MG63 (cell line): ENCODE measurements at regions not wholly inside any gene's neighbourhood (a gene's known extent, or its start where the extent isn't known, plus 50 kb on each side); places are given as distances from the start of the nearest gene placed in this dataset.

Experiments used
- DNase-seq: peaks from one replicate; pipeline ENCODE4 v3.0.0-alpha.2; 2020
- H3K27me3 ChIP-seq: fragments of 250-450 bp; sonication (Bioruptor Pico); 2 replicates; pipeline ENCODE4 v1.5.1; 2020; ENCODE audit warnings: mild to moderate bottlenecking, moderate library complexity
- H3K36me3 ChIP-seq: fragments of 250-450 bp; sonication (Bioruptor Pico); 2 replicates; pipeline ENCODE4 v1.5.1; 2020; ENCODE audit warnings: mild to moderate bottlenecking, moderate library complexity
- H3K4me3 ChIP-seq: fragments of 250-450 bp; sonication (Bioruptor Pico); 2 replicates; pipeline ENCODE4 v1.5.1; 2020; ENCODE audit warnings: mild to moderate bottlenecking, moderate library complexity
- H3K9me3 ChIP-seq: fragments of 250-450 bp; sonication (Bioruptor Pico); 2 replicates; pipeline ENCODE4 v1.5.1; 2020; ENCODE audit warnings: mild to moderate bottlenecking, moderate library complexity

DNA sequence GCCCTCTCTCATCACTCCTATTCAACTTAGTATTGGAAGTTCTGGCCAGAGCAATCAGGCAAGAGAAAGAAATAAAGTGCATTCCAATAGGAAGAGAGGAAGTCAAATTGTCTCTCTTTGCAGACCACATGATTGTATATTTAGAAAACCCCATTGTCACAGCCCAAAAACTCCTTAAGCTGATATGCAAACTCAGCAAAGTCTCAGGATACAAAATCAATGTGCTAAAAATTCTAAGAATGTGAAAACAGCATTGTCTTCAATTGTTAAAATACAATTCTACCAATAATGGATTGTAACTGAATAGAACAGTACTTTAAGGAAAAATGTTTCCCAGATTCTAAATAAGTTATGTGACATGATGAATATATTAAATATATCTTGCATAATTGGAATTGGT lies 2269.2 kb upstream of the PCDH20 start:
- no peak overlapping the region for H3K4me3 ChIP-seq
- no peaks in the 10 kb centered on the region for H3K36me3 ChIP-seq
- H3K9me3 ChIP-seq: no peaks in the 10 kb centered on the region
- H3K27me3 ChIP-seq: no peaks in the 10 kb centered on the region
- no peak for DNase-seq

DNA sequence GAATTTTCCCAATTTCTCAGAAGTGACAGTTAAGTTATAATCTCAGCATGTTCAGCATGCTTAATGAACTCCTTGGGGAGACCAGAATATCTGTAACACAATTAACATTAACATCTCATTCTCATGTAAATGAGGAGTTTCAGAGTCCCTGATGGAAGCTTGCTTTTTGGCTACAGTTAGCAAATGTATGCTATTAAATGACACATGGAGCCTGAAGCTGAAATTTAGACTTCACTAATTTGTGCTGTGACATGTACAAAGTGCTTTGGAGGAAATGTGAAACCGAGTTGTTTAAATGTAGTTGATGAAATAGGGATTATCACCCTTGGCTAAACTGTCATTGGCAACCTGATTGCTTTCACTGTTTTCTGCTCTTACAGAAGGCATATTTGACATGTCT lies 2265.1 kb upstream of the PCDH20 start:
- H3K9me3 ChIP-seq: no peaks in the 10 kb centered on the region
- DNase-seq: no peak
- no peaks in the 10 kb centered on the region for H3K36me3 ChIP-seq
- H3K27me3 ChIP-seq: no peaks in the 10 kb centered on the region
- H3K4me3 ChIP-seq: no peak overlapping the region

DNA sequence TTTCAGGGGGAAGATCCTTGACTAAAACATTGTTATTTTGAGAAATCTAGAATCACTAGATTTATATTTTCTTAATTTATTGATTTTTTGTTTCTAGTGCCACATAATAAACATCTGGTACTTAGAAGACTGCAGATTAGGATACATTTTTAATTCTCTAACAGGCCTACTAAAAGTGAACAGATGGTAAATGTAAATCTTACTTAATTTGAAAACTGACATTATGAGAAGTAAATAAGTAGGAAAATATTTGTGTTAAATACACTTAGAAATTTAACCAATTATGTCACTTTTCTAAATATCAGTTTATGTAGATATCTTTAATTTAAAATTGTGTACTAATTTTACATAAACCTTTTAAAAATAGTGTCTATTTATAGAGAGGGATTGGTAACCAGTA lies 2255.6 kb upstream of the PCDH20 start:
- DNase-seq: no peak
- H3K36me3 ChIP-seq: no peaks in the 10 kb centered on the region
- H3K4me3 ChIP-seq: no peak overlapping the region
- H3K27me3 ChIP-seq: no peaks in the 10 kb centered on the region
- H3K9me3 ChIP-seq: no peaks in the 10 kb centered on the region

DNA sequence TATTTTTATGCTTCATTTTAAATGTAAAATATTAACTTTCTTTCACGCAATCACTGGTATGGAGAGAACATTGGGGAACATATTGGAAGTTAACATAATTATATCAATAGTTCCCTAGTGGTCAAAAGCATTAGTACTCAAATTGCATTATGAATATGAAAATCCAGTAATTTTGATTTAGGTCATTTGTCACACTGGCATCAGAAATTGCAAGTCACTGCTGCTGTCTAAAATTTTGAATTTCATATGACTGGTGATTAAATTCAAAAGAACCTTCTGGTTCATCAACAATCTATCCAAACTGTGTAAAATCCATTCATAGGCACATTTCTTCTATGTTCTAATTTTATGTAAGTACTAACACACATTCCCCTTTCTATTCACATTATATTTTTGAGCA lies 2235.7 kb upstream of the PCDH20 start:
- no peaks in the 10 kb centered on the region for H3K27me3 ChIP-seq

DNA sequence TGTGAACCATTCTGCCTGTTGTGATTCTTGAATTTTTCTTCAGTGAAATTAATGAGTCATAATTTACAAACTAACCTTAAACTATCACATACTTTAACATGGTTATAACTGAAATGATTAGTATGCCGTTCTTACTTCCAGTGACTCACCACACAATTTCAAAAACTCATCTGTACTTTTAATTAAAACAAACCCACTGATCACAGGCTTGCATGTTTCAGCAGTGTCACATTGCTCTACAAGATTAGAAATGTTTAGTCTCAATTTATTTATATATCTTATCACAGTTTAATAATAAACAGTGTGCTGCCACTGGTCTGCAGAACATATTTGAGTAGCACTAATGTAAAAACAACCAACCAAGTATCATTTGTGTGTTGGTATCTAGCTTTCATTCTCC lies 2227.9 kb upstream of the PCDH20 start:
- Histone ChIP-seq H3K4me3 (no peak overlapping the region), H3K36me3 (no peaks in the 10 kb centered on the region), H3K9me3 (peaks cover 1% of the 10 kb centered on the region; the same call in 1 of the 2 replicates), H3K27me3 (no peaks in the 10 kb centered on the region)
- no peak for DNase-seq

More for the DNA sequence above, 2235.7 kb upstream of the PCDH20 start:
- no peaks in the 10 kb centered on the region; the same call in 1 of the 2 replicates for H3K9me3 ChIP-seq
- H3K4me3 ChIP-seq: no peak overlapping the region
- no peak for DNase-seq
- H3K36me3 ChIP-seq: no peaks in the 10 kb centered on the region

DNA sequence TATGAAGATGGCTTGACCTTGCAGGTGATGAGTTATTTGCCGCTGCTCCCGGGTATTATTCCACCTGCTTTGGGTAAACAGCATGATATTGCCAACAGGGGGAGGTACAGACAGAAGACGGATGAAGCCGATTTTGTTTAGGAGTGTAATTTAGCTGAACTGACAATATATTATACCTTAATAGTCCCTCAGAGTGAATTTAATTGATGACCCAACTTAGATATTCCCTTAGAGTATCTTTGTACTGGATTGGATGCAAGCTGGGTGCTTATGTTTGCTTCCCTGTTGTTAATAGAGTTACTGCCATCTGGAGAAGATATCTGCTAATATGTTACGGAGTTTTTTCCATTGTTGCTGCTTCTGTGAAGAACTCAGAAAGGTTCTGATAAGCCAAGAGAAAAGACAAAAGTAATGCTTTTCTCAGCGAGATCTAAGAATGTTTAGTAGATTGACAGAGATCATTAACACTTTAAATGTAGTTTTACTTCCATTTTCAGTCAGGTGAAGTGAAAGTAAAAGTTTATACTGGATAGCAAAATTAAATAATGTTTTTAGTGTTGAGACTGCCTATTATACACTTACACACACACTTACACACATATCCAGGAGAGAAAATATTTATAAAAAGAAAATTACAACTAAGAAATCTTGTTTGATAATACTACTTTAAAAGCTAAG lies 2220.8 kb upstream of the PCDH20 start:
- H3K4me3 ChIP-seq: peak overlapping the region; percentile 32
- DNase-seq: no peak
- no peaks in the 10 kb centered on the region for H3K36me3 ChIP-seq
- no peaks in the 10 kb centered on the region for H3K27me3 ChIP-seq
- no peaks in the 10 kb centered on the region for H3K9me3 ChIP-seq

DNA sequence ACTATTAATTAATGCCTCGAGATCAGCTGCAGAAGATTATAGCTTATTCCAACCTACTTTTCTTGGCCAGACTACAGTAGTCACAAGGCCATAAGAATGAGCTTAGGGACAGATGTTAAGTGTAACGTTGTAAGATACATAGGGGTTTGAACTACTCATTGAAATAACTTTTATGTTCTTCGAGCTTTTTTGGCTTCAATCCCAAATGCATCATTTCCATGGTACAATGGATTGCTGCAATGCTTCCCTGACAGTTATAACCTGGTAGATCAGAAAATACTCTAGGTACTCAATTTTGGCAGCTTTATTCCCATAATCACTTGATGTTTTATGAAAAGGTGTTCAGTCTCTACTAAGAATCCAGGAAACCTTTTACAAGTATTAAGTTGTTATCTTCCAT lies 2216.7 kb upstream of the PCDH20 start:
- no peak for DNase-seq
- H3K9me3 ChIP-seq: no peaks in the 10 kb centered on the region
- H3K4me3 ChIP-seq: no peak overlapping the region
- H3K36me3 ChIP-seq: no peaks in the 10 kb centered on the region
- no peaks in the 10 kb centered on the region for H3K27me3 ChIP-seq

DNA sequence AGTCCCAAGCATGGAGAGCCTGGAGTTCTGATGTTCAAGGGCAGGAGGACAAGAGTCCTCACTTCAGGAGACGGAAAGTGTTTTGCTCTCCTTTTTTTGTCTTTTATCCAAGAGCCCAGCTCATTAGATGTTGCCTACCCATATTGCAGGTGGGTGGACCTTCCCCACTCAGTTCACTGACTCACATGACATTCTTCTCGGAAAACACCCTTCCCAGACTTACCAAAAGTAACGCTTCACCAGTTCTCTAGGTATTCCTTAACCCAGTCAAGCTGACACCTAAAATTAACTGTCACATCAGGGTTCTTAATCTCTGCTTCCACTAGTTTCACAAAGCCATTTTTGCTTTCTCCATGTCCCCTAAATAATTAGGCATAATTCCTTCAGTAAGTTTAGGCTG lies 2215.4 kb upstream of the PCDH20 start:
- Histone ChIP-seq H3K27me3 (no peaks in the 10 kb centered on the region), H3K36me3 (no peaks in the 10 kb centered on the region), H3K4me3 (no peak overlapping the region), H3K9me3 (no peaks in the 10 kb centered on the region)
- DNase-seq: no peak

DNA sequence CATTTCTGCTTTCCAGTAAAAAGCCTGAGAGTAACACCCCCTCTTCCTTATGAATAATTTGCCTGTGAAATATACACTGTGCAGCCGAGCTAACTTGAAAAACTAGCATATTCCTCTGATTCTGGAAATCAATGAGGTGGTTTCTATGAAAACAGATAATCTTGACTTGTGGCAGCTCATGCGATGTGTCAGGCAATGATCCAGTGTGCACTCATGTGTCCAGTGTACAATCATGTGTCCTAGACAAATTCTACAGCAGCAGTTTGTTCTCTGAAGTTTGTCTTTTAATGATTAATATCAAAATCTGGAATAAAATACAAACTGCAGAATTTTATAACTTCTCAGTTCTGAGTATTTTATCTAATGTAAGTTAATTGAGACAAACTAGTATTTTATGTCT lies 2213.9 kb upstream of the PCDH20 start:
- no peak for DNase-seq
- Histone ChIP-seq H3K27me3 (no peaks in the 10 kb centered on the region), H3K36me3 (no peaks in the 10 kb centered on the region), H3K4me3 (no peak overlapping the region), H3K9me3 (no peaks in the 10 kb centered on the region)

DNA sequence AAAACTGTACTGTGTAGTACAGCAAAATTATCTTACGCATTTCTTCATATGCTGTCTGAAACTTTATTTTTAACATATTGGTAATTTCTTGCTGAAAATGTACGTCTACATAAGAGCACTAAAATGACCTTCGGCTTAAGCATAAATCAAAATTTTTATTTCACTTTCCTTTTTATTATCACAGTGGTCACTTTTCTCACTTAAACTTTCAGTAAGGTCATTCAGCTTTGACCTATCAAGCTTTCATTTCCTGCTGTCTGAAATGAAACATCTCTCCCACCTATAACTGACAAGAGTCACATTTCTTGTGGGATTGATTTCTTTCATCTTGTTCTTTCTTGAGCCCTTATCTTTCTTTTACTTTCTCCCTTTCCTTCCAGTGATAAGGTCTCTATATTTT lies 2212.7 kb upstream of the PCDH20 start:
- Histone ChIP-seq H3K36me3 (no peaks in the 10 kb centered on the region), H3K4me3 (no peak overlapping the region), H3K9me3 (no peaks in the 10 kb centered on the region), H3K27me3 (no peaks in the 10 kb centered on the region)
- no peak for DNase-seq

DNA sequence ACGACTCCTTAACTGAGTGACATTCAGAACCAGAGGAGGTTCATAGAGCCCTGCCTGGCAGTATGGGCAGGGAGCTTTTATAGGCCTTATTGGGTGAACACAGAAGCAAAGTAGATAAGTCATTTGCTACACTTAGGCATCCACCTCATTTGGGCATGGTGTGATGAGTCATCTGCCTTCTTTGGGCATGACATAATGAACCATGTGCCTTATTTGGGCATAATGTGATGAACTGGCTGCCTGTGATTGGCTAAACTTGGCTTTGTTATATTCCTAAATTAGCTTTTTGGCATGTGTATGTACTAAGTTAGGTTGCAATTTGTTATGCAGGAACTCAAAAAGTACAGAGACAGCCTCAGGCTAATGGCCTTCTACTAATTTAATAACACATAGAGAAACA lies 2210.2 kb upstream of the PCDH20 start:
- no peaks in the 10 kb centered on the region for H3K36me3 ChIP-seq
- H3K9me3 ChIP-seq: no peaks in the 10 kb centered on the region
- peak; percentile 28 for DNase-seq
- H3K27me3 ChIP-seq: no peaks in the 10 kb centered on the region
- H3K4me3 ChIP-seq: no peak overlapping the region

DNA sequence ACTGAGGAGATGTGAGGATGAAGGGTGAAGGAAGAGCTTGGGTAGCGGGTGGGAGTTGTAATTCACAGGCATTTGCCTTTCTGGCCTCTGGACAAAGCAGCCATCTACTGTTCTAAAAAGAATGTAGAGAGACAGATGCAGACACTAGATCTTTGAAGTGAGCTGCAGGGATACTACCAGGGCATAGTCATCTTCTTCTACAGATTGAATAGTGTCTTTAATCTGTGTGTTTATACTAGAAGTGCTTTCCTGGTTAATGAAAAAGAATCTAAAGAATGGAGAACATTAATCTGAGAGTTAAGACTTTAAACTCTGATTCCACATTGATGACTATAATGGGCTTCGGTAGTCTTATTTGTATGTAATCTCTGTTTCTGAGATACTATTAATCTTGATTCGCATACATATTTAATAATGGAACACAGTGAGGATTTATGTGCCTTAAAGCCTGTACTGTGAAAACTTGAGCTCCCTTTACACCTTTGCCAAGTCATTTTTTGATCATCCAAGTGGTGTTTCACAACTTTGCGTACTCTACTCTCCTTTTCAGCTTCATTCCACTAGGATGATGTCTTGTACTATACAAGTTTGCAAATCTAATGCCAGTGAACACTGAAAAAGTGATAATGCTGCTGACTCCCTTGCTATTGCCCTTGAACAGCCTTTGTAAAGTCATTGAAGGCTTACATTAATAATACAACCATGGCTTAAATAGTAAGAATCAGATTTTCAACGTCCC lies 2199.4 kb upstream of the PCDH20 start:
- H3K4me3 ChIP-seq: no peak overlapping the region
- DNase-seq: no peak
- H3K27me3 ChIP-seq: no peaks in the 10 kb centered on the region
- no peaks in the 10 kb centered on the region for H3K9me3 ChIP-seq
- no peaks in the 10 kb centered on the region for H3K36me3 ChIP-seq

DNA sequence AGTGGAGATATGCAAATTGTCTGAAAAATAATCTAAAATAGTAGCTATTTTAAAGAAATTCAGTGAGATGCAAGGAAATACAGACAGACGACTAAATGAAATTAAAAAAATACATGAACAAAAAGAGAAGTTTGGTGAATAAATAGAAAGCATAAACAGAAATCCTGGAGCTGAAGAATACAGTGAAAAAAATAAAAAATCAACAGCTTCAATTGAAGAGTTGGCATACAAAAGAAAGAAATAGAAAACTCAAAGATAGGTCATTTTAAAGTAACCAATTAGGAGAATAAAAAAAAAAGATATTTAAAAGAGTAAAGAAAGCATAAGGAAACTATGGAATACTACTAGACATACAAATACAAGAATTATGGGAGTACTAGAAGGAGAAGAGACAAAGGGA lies 2191.5 kb upstream of the PCDH20 start:
- no peaks in the 10 kb centered on the region for H3K27me3 ChIP-seq
- no peak for DNase-seq
- H3K9me3 ChIP-seq: no peaks in the 10 kb centered on the region; the same call in 1 of the 2 replicates
- no peaks in the 10 kb centered on the region for H3K36me3 ChIP-seq
- no peak overlapping the region for H3K4me3 ChIP-seq

DNA sequence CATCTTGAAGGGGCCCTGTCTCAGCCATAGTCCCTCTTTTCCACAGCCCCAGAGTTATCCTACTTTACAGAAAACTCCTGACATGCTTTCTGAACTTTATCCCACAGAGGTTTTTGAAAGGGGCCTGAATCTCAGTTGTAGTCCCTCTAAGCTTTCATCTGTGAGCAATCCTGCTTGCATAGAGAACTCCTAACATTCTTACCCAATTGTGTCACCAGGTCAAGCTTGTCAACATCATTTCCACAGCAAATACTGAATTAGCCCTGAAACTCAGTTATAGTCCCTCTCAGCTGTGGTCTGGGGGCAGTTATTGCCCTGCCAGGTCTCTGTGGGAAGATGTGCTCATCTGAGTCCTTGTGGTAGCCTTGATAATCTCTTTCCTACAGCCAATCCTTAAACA lies 2190.3 kb upstream of the PCDH20 start:
- no peaks in the 10 kb centered on the region for H3K36me3 ChIP-seq
- no peak for DNase-seq

DNA sequence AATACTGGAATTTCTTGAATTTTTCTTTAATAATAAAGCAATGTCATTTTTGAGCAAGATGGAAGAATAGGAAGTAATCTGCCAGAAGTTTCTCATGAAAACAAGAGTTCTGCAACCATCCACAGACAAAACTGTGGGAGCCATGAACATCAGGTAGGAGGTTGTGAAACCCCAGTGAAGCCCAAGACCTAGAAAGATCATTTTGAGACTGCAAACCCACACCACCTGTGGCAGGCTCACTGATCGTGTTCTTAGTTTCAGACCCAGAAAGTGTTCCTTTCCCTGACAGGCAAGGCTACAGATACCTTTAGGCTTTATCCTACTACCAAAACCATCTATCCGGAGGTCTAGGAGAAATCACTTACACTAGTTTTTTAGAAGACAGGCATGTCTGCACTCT lies 2189.8 kb upstream of the PCDH20 start:
- Histone ChIP-seq H3K36me3 (no peaks in the 10 kb centered on the region), H3K9me3 (no peaks in the 10 kb centered on the region; the same call in 1 of the 2 replicates), H3K4me3 (no peak overlapping the region), H3K27me3 (no peaks in the 10 kb centered on the region)
- no peak for DNase-seq

More for the DNA sequence above, 2190.3 kb upstream of the PCDH20 start:
- H3K4me3 ChIP-seq: no peak overlapping the region
- no peaks in the 10 kb centered on the region for H3K27me3 ChIP-seq
- H3K9me3 ChIP-seq: no peaks in the 10 kb centered on the region; the same call in 1 of the 2 replicates

DNA sequence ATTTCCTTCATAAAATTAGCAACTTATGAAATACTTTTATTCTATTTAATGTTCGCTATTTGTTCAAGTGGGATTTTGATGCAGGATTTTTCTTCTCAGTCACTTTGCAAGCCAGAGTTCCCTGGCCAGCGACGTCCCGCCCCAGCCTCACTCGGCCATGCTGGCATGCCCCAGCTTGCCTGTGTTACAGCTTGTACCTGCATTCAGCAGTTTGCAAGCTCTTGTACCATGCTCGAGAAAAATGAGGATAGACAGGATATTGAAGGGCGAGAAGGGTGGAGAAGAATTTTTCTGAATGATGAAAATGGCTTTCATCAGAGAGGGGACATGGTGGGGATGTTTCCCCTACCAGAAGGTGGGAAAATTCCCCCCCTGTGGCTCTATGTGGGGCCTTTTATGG lies 2180.2 kb upstream of the PCDH20 start:
- DNase-seq: no peak
- H3K27me3 ChIP-seq: no peaks in the 10 kb centered on the region
- no peaks in the 10 kb centered on the region for H3K36me3 ChIP-seq
- H3K9me3 ChIP-seq: no peaks in the 10 kb centered on the region
- no peak overlapping the region for H3K4me3 ChIP-seq

DNA sequence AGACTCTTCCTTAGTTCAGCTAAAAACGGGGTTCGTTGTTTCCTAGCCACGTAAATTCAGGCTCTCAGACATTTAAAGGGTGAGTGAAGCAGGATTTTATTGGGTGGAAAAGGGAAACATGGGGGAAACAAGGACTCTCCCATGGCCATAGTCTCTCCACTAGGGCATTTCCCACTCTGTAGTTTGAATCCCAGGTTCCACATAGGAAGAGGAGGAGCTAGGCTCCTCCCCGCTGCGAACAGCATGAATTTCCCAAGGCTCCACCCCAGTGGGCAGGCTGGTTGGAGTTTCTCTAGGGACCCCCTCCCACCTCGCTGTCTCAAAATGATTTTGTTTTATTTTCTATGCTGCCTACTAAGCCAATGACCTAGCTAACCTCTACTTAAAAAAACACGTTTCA lies 2170.8 kb upstream of the PCDH20 start:
- H3K27me3 ChIP-seq: no peaks in the 10 kb centered on the region
- no peak for DNase-seq
- no peak overlapping the region for H3K4me3 ChIP-seq
- H3K9me3 ChIP-seq: 0 out of 2 replicates have a peak, but pooled peaks cover 2% of the 10 kb centered on the region
- no peaks in the 10 kb centered on the region for H3K36me3 ChIP-seq

DNA sequence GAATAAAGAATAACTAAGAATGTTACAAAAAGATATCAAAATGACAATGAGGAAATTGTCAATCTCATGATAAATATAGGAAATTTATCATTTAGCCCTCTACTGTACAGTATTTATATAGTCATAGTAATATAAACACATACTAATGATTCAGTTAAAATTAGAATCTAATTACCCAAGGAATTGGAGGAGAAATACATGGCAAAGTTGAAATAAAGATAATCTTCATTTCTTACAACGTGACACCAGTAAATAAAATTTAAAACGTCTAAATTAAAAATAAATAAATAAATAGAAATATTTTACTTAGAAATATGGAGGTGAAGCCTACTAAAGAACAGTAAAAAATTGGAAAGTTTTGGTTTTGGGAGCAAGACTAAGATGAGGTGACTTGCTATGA lies 2163.1 kb upstream of the PCDH20 start:
- Histone ChIP-seq H3K9me3 (0 out of 2 replicates have a peak, but pooled peaks cover 2% of the 10 kb centered on the region), H3K27me3 (no peaks in the 10 kb centered on the region), H3K4me3 (no peak overlapping the region), H3K36me3 (no peaks in the 10 kb centered on the region)
- DNase-seq: no peak
